Memory B cell (primary cell): ENCODE measurements at regions not wholly inside any gene's neighbourhood (a gene's known extent, or its start where the extent isn't known, plus 50 kb on each side); places are given as distances from the start of the nearest gene placed in this dataset.

Experiments
- ATAC-seq: fragments of 150-1000 bp; cut with Tn5 transposase; 2 replicates; pipeline ENCODE4 v1.10.0; 2021; ENCODE audit warnings: low read depth, mild to moderate bottlenecking, moderate library complexity
- DNase-seq, 2 donors: peaks; one replicate each; pipeline ENCODE4 v3.0.0; 2022; ENCODE audit warnings: low spot score in 2 of 2
- H3K27ac Mint-ChIP-seq: one replicate; pipeline ENCODE4 v1.8.0; 2022; ENCODE audit warnings: mild to moderate bottlenecking, moderate library complexity, mixed read lengths
- H3K27me3 Mint-ChIP-seq: one replicate; pipeline ENCODE4 v1.8.0; 2022; ENCODE audit warnings: mixed read lengths
- H3K36me3 Mint-ChIP-seq: one replicate; pipeline ENCODE4 v1.8.0; 2022; ENCODE audit warnings: mild to moderate bottlenecking, mixed read lengths
- H3K4me1 Mint-ChIP-seq: one replicate; pipeline ENCODE4 v1.8.0; 2022; ENCODE audit warnings: mixed read lengths
- H3K4me3 Mint-ChIP-seq: one replicate; pipeline ENCODE4 v1.8.0; 2022; ENCODE audit warnings: mild to moderate bottlenecking, moderate library complexity, mixed read lengths
- H3K9me3 Mint-ChIP-seq: one replicate; pipeline ENCODE4 v1.8.0; 2022; ENCODE audit warnings: mixed read lengths

GRCh38 chr10:31143331-31143935, 111.8 kb upstream of the ZNF438 start:
- Mint-ChIP-seq H3K36me3 (no peaks in the 10 kb centered on the region), H3K27me3 (peaks cover 7% of the 10 kb centered on the region), H3K9me3 (no peaks in the 10 kb centered on the region), H3K4me1 (no peaks in the 10 kb centered on the region), H3K27ac (no peak overlapping the region), H3K4me3 (no peak overlapping the region)
- ATAC-seq: no peak
- DNase-seq: no peak

GRCh38 chr10:31145986-31146385, 114.3 kb upstream of the ZNF438 start:
- Mint-ChIP-seq H3K9me3 (no peaks in the 10 kb centered on the region), H3K4me1 (no peaks in the 10 kb centered on the region), H3K27ac (no peak overlapping the region), H3K36me3 (no peaks in the 10 kb centered on the region), H3K4me3 (no peak overlapping the region), H3K27me3 (peaks cover 7% of the 10 kb centered on the region)
- DNase-seq: no peak
- ATAC-seq: no peak

- peaks cover 7% of the 10 kb centered on the region for H3K27me3 Mint-ChIP-seq
- no peak overlapping the region for H3K27ac Mint-ChIP-seq
- H3K4me1 Mint-ChIP-seq: no peaks in the 10 kb centered on the region
- ATAC-seq (no peak), DNase-seq (no peak)
- no peak overlapping the region for H3K4me3 Mint-ChIP-seq
- no peaks in the 10 kb centered on the region for H3K36me3 Mint-ChIP-seq
- no peaks in the 10 kb centered on the region for H3K9me3 Mint-ChIP-seq
Measured at GRCh38 chr10:31146491-31147209, 115.0 kb upstream of the ZNF438 start.

- ATAC-seq (no peak), DNase-seq (no peak)
- Mint-ChIP-seq H3K36me3 (no peaks in the 10 kb centered on the region), H3K9me3 (no peaks in the 10 kb centered on the region), H3K4me1 (no peaks in the 10 kb centered on the region), H3K27ac (no peak overlapping the region), H3K4me3 (no peak overlapping the region), H3K27me3 (peaks cover 7% of the 10 kb centered on the region)
Measured at GRCh38 chr10:31147210-31147608, 115.5 kb upstream of the ZNF438 start.

GRCh38 chr10:31148951-31149350, 117.3 kb upstream of the ZNF438 start:
- no peaks in the 10 kb centered on the region for H3K9me3 Mint-ChIP-seq
- no peaks in the 10 kb centered on the region for H3K36me3 Mint-ChIP-seq
- H3K4me3 Mint-ChIP-seq: no peak overlapping the region
- no peaks in the 10 kb centered on the region for H3K4me1 Mint-ChIP-seq
- ATAC-seq (no peak), DNase-seq (no peak)
- H3K27me3 Mint-ChIP-seq: peaks cover 7% of the 10 kb centered on the region
- no peak overlapping the region for H3K27ac Mint-ChIP-seq

- Mint-ChIP-seq H3K4me1 (no peaks in the 10 kb centered on the region), H3K9me3 (no peaks in the 10 kb centered on the region), H3K36me3 (no peaks in the 10 kb centered on the region), H3K27me3 (peaks cover 5% of the 10 kb centered on the region), H3K4me3 (no peak overlapping the region), H3K27ac (no peak overlapping the region)
- DNase-seq: no peak
- ATAC-seq: no peak
Measured at GRCh38 chr10:31149835-31150512, 118.3 kb upstream of the ZNF438 start.

GRCh38 chr10:31151301-31151700, 119.6 kb upstream of the ZNF438 start:
- DNase-seq (no peak), ATAC-seq (no peak)
- no peaks in the 10 kb centered on the region for H3K27me3 Mint-ChIP-seq

GRCh38 chr10:31152421-31153135, 120.9 kb upstream of the ZNF438 start:
- no peak for ATAC-seq

More at GRCh38 chr10:31151301-31151700, 119.6 kb upstream of the ZNF438 start:
- H3K4me1 Mint-ChIP-seq: no peaks in the 10 kb centered on the region
- no peaks in the 10 kb centered on the region for H3K9me3 Mint-ChIP-seq
- no peak overlapping the region for H3K4me3 Mint-ChIP-seq
- no peak overlapping the region for H3K27ac Mint-ChIP-seq
- H3K36me3 Mint-ChIP-seq: no peaks in the 10 kb centered on the region

GRCh38 chr10:31153161-31153560, 121.5 kb upstream of the ZNF438 start:
- no peaks in the 10 kb centered on the region for H3K9me3 Mint-ChIP-seq
- no peak for DNase-seq
- H3K27me3 Mint-ChIP-seq: no peaks in the 10 kb centered on the region

More at GRCh38 chr10:31152421-31153135, 120.9 kb upstream of the ZNF438 start:
- Mint-ChIP-seq H3K9me3 (no peaks in the 10 kb centered on the region), H3K27me3 (no peaks in the 10 kb centered on the region), H3K4me1 (no peaks in the 10 kb centered on the region), H3K27ac (no peak overlapping the region), H3K36me3 (no peaks in the 10 kb centered on the region), H3K4me3 (no peak overlapping the region)
- DNase-seq: no peak

GRCh38 chr10:31153692-31154091, 122.0 kb upstream of the ZNF438 start:
- ATAC-seq: no peak
- DNase-seq: no peak

More at GRCh38 chr10:31153161-31153560, 121.5 kb upstream of the ZNF438 start:
- Mint-ChIP-seq H3K36me3 (no peaks in the 10 kb centered on the region), H3K4me1 (no peaks in the 10 kb centered on the region), H3K4me3 (no peak overlapping the region), H3K27ac (no peak overlapping the region)
- no peak for ATAC-seq

GRCh38 chr10:31154996-31155395, 123.3 kb upstream of the ZNF438 start:
- DNase-seq (no peak), ATAC-seq (no peak)
- H3K9me3 Mint-ChIP-seq: no peaks in the 10 kb centered on the region
- no peak overlapping the region for H3K27ac Mint-ChIP-seq
- H3K36me3 Mint-ChIP-seq: no peaks in the 10 kb centered on the region
- no peaks in the 10 kb centered on the region for H3K4me1 Mint-ChIP-seq
- no peak overlapping the region for H3K4me3 Mint-ChIP-seq
- H3K27me3 Mint-ChIP-seq: no peaks in the 10 kb centered on the region

More at GRCh38 chr10:31153692-31154091, 122.0 kb upstream of the ZNF438 start:
- no peaks in the 10 kb centered on the region for H3K36me3 Mint-ChIP-seq
- no peak overlapping the region for H3K27ac Mint-ChIP-seq
- H3K4me1 Mint-ChIP-seq: no peaks in the 10 kb centered on the region
- no peaks in the 10 kb centered on the region for H3K27me3 Mint-ChIP-seq
- no peak overlapping the region for H3K4me3 Mint-ChIP-seq
- no peaks in the 10 kb centered on the region for H3K9me3 Mint-ChIP-seq

GRCh38 chr10:31157123-31158010, 125.7 kb upstream of the ZNF438 start:
- no peak for DNase-seq
- no peak for ATAC-seq
- H3K4me3 Mint-ChIP-seq: no peak overlapping the region
- no peaks in the 10 kb centered on the region for H3K27me3 Mint-ChIP-seq
- H3K27ac Mint-ChIP-seq: no peak overlapping the region
- H3K36me3 Mint-ChIP-seq: no peaks in the 10 kb centered on the region
- peaks cover 3% of the 10 kb centered on the region for H3K9me3 Mint-ChIP-seq
- no peaks in the 10 kb centered on the region for H3K4me1 Mint-ChIP-seq

GRCh38 chr10:31158011-31158658, 126.5 kb upstream of the ZNF438 start:
- H3K27ac Mint-ChIP-seq: no peak overlapping the region
- H3K4me3 Mint-ChIP-seq: no peak overlapping the region
- ATAC-seq (no peak), DNase-seq (no peak)
- H3K9me3 Mint-ChIP-seq: peaks cover 6% of the 10 kb centered on the region
- H3K4me1 Mint-ChIP-seq: no peaks in the 10 kb centered on the region
- H3K27me3 Mint-ChIP-seq: no peaks in the 10 kb centered on the region
- no peaks in the 10 kb centered on the region for H3K36me3 Mint-ChIP-seq
